NCI-H82 treated with DMSO at 0.1 percent for 48 hours (cell line): ENCODE measurements at regions not wholly inside any gene's neighbourhood (a gene's known extent, or its start where the extent isn't known, plus 50 kb on each side); places are given as distances from the start of the nearest gene placed in this dataset.
"Not testable (repeated sequence)": the region's sequence is repeated elsewhere in the genome, so short reads cannot be mapped to it uniquely, and the experiment has no call there.

ENCODE experiments used
- DNase-seq: peaks from one replicate; lab custom pipeline; 2025; ENCODE audit not compliant: unreplicated experiment; lab: John Stamatoyannopoulos, UW

GRCh38 chr6:144647971-144648651 lies 363.0 kb downstream of the UTRN start:
- DNase-seq, result no peak

GRCh38 chr6:144649085-144649484 lies 363.9 kb downstream of the UTRN start:
- DNase-seq, result no peak

DNA sequence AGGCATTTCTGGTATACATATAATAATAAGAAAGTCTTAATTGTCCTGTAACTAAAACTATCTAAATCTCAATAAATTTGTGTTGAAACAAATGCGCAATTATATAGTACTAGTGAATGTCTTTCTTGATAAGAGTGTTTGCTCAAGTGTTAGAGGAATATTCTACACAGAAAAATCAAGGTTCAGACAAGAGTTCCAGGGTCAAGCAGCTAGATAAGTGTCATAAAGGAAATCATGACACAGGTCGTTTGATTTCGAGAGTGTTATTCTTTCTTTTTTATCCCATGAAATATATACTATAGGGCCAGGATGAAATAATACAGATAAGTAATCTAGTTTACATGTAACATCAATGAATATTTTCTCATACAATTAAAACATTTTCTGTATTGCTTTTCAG lies 366.1 kb downstream of the UTRN start:
- no peak for DNase-seq

- DNase-seq, result no peak
Observed at GRCh38 chr6:144652292-144652891, 367.3 kb downstream of the UTRN start.

DNA sequence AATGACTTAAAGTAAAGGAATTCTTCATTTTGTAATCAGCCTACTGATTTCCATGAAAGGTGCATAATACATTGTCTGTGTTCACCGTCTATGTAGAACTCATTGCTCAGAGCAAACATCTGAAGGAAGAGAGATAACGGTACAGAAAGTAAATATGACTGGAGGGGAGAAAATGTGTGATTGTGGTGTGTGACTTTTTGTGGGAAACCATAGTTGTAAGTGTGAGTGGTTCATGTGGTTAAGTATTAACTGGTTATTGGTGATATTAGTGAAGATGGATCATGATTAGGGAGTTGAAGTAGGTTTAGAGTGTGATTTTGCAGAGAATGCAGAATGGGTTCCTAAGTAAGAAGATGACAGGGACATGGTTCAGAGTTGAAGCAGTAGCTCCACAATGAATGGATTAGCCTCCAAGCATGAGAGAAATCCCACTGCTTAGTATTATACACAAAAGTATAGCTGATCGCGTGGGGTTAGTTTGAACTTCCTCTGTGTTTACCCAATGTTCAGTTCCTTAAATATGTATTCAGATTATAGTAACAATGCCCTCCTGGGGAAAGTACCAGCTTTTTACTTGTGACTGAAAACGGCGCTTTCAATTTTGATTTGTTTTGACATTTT lies 368.9 kb downstream of the UTRN start:
- DNase-seq, result no peak

GRCh38 chr6:144654506-144654905 lies 369.4 kb downstream of the UTRN start:
- DNase-seq, result no peak

DNA sequence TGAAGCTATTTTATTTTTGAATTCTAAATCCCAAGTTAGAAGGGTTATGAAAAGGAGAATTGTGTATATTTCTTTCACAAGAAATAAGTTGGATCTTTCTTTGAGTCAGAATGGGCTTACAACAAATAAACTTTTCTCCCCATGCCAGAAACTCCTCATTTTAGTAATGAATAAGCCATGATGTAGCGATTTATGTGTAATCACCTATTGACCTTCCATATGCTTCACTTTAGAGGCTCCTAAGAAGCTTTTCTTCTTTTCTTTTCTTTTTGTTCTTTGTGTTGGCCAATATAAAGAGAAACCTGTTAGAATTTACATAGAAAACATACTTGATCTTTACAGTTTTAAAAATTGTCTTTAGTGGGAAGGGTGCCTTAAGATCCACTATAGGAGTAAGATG lies 370.2 kb downstream of the UTRN start:
- no peak for DNase-seq

DNA sequence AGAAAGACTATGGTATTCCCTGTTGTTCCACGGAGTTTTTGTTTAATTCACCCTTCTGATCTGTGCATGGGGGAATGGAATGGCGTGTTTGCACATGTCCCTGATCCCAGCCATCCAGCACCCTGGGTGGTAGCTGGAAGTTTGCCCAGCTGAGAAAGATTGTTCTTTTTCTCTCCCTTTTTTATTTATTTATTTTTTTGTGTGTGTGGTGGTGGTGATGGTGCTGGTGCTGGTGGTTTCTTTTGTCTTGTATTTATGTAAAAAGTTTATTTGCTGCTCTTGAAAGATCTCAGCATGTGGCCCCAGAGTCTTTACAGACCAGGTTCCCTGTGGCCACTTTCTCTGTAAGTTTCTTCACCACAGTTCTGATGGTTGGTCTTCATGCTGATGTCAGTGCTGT lies 372.6 kb downstream of the UTRN start:
- no peak for DNase-seq

DNA sequence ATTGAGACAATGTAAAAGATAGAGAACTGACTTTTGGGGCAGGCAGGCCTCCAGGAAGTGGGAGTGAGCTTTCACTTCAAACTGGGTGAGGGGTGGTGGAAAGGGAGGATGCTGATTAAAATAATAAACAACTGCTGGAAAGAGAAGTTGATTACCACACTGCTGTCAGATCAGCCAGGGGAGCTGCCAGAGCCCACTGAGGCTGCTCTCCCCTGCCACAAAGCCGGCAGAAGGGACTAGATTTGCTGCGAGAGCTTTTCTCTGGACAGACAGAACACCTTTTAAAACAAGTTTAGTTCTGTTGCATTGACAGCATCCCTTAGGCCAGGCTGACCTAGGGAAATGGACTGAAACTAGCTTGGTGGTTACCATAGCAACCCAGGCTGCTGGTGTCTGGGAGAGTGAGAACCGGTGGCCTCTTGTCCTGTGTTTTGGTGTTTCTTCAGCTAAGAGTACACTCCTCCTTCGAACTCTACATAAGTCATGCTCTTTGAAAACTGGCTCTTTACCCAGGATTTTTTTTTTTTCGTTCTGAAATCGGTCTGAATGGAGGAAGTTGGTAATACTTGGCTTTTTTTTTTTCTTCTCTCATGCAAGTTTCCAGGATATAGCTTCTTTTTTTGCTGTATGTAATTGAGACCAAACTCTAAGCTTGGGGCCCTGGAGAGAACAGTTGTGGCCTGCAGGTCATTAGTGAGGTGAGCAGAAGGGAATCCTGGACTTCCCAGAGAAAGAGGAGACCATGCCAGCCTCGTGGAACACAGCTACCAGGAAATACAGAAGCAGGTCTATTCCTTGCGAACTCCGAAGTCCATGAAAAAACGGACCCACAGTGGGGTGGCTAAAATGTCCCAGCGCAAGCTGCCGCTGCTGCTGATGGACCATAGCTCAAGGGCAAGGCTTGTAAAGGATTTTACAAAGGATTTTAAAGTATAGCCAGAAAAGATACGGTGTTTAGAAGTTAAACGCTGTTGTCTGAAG lies 374.4 kb downstream of the UTRN start:
- no peak for DNase-seq

- no peak for DNase-seq
Observed at GRCh38 chr6:144660561-144661115, 375.5 kb downstream of the UTRN start.

DNA sequence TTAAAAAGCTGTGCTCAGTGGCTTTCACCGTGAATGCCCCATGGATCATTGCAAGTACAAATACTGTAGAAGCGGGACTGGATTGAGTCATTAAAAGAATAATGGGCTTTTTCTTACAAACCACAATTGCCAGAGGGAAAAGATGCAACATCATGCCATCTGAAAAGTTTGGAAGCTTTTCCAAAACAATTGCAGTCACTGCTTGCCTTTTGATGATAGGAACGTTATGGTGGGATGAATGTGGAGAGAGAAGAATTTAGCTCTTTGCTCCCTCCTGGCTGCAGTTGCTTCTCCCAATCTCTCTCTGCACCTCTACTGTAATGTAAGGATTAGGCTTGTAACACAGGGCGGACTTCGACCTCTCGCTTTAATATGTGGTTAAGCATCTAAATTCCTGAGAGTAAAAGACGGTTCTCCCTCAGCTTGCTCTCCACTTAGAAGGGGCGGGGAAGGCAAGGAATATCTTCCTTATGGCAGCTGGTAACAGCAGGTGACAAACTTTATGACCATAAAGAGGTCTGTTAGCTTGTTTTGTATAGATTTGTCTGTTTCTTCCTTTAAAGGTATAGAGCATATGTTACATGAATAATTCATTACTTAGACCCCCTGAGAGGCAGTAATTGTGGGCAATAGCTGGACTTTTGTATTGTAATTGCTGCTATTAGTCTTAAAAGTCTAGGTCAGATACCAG lies 376.1 kb downstream of the UTRN start:
- DNase-seq, result no peak

GRCh38 chr6:144662812-144663365 lies 377.8 kb downstream of the UTRN start:
- no peak for DNase-seq

- DNase-seq, result no peak
Observed at GRCh38 chr6:144664281-144664680, 379.1 kb downstream of the UTRN start.

- no peak for DNase-seq
Observed at GRCh38 chr6:144664947-144665346, 379.8 kb downstream of the UTRN start.

- DNase-seq, result no peak
Observed at GRCh38 chr6:144665932-144666450, 380.9 kb downstream of the UTRN start.

DNA sequence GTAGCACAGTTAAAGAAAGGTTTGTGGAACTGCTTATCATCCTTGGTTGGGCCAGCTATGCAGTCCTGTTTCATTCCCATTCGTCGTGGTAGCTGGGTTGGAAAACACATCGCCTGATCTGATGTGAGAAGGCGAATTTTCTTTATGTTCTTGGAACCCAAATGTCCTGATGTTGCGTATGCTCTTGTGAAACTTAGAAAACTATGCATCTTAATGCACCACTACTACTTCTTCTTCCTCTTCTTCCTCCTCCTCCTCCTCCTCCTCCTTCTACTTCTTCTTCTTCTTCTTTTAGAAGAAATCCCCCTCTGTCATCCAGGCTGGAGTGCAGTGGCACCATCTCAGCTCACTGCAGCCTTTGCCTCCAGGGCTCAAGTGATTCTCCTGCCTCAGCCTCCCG lies 381.6 kb downstream of the UTRN start:
- no peak for DNase-seq

- no peak for DNase-seq
Observed at GRCh38 chr6:144667532-144668503, 382.7 kb downstream of the UTRN start.

DNA sequence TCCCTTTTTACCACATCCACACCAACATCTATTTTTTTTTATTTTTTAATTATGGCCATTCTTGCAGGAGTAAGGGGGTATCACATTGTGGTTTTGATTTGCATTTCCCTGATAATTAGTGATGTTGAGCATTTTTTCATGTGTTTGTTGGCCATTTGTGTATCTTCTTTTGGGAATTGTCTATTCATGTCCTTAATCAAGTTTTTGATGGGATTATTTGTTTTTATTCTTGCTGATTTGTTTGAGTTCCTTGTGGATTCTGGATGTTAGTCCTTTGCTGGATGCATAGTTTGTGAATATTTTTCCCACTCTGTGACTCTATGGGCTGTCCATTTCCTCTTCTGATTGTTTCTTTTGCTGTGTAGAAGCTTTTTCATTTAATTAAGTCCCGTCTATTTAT lies 385.1 kb downstream of the UTRN start:
- not testable (repeated sequence) for DNase-seq

DNA sequence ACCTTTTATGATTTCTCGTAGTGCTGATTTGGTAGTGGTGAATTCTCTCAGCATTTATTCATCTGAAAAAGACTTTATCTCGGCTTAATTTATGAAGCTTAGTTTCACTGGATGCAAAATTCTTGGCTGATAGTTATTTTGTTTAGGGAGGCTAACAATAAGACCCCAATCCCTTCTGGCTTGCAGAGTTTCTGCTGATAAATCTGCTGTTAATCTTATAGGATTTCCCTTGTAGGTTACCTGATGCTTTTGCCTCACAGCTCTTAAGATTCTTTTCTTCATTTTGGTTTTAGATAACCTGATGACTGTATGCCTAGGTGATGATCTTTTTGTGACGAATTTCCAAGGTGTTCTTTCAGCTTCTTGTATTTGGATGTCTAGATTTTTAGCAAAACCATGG lies 388.7 kb downstream of the UTRN start:
- no peak for DNase-seq
